Ascending aorta (tissue), 2 donors: ENCODE measurements at regions not wholly inside any gene's neighbourhood (a gene's known extent, or its start where the extent isn't known, plus 50 kb on each side); places are given as distances from the start of the nearest gene placed in this dataset.

Experiments used
- DNase-seq, 2 donors: peaks; one replicate each; pipeline ENCODE4 v3.0.0-alpha.2; 2019; ENCODE audit warnings: low spot score in 2 of 2
- H3K27ac ChIP-seq, 2 donors: fragments of 200-600 bp; sonication (generic); one replicate each; pipeline ENCODE4 v1.5.1; 2016 to 2017; ENCODE audit warnings: mild to moderate bottlenecking in 1 of 2
- H3K27me3 ChIP-seq: fragments of 200-600 bp; sonication (generic); one replicate; pipeline ENCODE4 v1.5.1; 2017
- H3K36me3 ChIP-seq, 2 donors: fragments of 200-600 bp; sonication (generic); one replicate each; pipeline ENCODE4 v1.5.1; 2016
- H3K4me1 ChIP-seq, 2 donors: fragments of 200-600 bp; sonication (generic); one replicate each; pipeline ENCODE4 v1.5.1; 2016 to 2017; ENCODE audit warnings: mild to moderate bottlenecking in 1 of 2
- H3K4me3 ChIP-seq, 2 donors: fragments of 200-600 bp; sonication (generic); one replicate each; pipeline ENCODE4 v1.5.1; 2016 to 2017; ENCODE audit warnings: mild to moderate bottlenecking in 1 of 2
- H3K9me3 ChIP-seq, 2 donors: fragments of 200-600 bp; sonication (generic); one replicate each; pipeline ENCODE4 v1.5.1; 2016
- CTCF ChIP-seq, 3 experiments: fragments of 200-600 bp in 2 of 3; fragments of 450-650 bp in 1 of 3; sonication (generic) in 2 of 3; IDR thresholded peaks; one replicate each; pipeline ENCODE4 v1.5.1; 2016 to 2019; ENCODE audit warnings: antibody characterized with exemption in 3 of 3, mild to moderate bottlenecking in 1 of 3, moderate library complexity in 1 of 3
- intact Hi-C: fragments of 100-400 bp; cut with DNase I; formaldehyde crosslinking; loops from one replicate; pipeline ENCODE4 v1.15.1; 2023

- Histone ChIP-seq H3K27me3 (no peaks in the 10 kb centered on the region), H3K4me3 (no peak overlapping the region), H3K36me3 (peaks cover 0 to 5% of the 10 kb centered on the region in 2 donors), H3K27ac (peak overlapping the region; percentile 12 to 40), H3K4me1 (peaks cover 2 to 5% of the 10 kb centered on the region in 2 donors), H3K9me3 (no peaks in the 10 kb centered on the region)
- TF ChIP-seq CTCF (IDR thresholded peaks at IDR 0.05), result no peak
- intact Hi-C loops, result no loop called here
- DNase-seq, result no peak
Measured at GRCh38 chr10:6321880-6322279, 119.1 kb downstream of the PFKFB3 start.

GRCh38 chr10:6322805-6323204 lies 120.1 kb downstream of the PFKFB3 start:
- no peak for DNase-seq
- H3K27ac ChIP-seq, result no peak overlapping the region
- TF ChIP-seq CTCF (IDR thresholded peaks at IDR 0.05), result no peak
- H3K36me3 ChIP-seq, result peaks cover 0 to 5% of the 10 kb centered on the region in 2 donors
- H3K27me3 ChIP-seq, result no peaks in the 10 kb centered on the region
- no peaks in the 10 kb centered on the region for H3K9me3 ChIP-seq
- peaks cover 2 to 9% of the 10 kb centered on the region in 2 donors for H3K4me1 ChIP-seq
- H3K4me3 ChIP-seq, result no peak overlapping the region
- intact Hi-C loops, result no loop called here

GRCh38 chr10:6327961-6328698 lies 125.4 kb downstream of the PFKFB3 start:
- H3K27me3 ChIP-seq, result no peaks in the 10 kb centered on the region
- peaks cover 0 to 3% of the 10 kb centered on the region in 2 donors for H3K36me3 ChIP-seq
- peak overlapping the region; percentile 80 to 81 for H3K27ac ChIP-seq
- H3K4me1 ChIP-seq, result peaks cover 2 to 22% of the 10 kb centered on the region in 2 donors
- no peak for TF ChIP-seq CTCF (IDR thresholded peaks at IDR 0.05)
- H3K4me3 ChIP-seq, result peak overlapping the region in 1 of 2 donors; percentile 17
- no peak for DNase-seq
- intact Hi-C loops, result loop anchor here (2.0 kb wide), 1 partner anchor 53 kb away; no protein-coding TSS in a partner anchor
- no peaks in the 10 kb centered on the region for H3K9me3 ChIP-seq

GRCh38 chr10:6328699-6329423 lies 126.1 kb downstream of the PFKFB3 start:
- Histone ChIP-seq H3K4me3 (peak overlapping the region in 1 of 2 donors; percentile 17), H3K4me1 (peaks cover 2 to 22% of the 10 kb centered on the region in 2 donors), H3K27me3 (no peaks in the 10 kb centered on the region), H3K36me3 (peaks cover 0 to 3% of the 10 kb centered on the region in 2 donors), H3K9me3 (no peaks in the 10 kb centered on the region), H3K27ac (peak overlapping the region; percentile 80 to 81)
- DNase-seq, result peak; percentile 42 to 79
- no peak for TF ChIP-seq CTCF (IDR thresholded peaks at IDR 0.05)
- intact Hi-C loops, result loop anchor here (2.0 kb wide), 1 partner anchor 54 kb away; no protein-coding TSS in a partner anchor

GRCh38 chr10:6333086-6333485 lies 130.4 kb downstream of the PFKFB3 start:
- no peak for TF ChIP-seq CTCF (IDR thresholded peaks at IDR 0.05)
- no peak for DNase-seq
- intact Hi-C loops, result no loop called here
- Histone ChIP-seq H3K9me3 (no peaks in the 10 kb centered on the region), H3K27me3 (no peaks in the 10 kb centered on the region), H3K4me1 (peaks cover 0 to 13% of the 10 kb centered on the region in 2 donors), H3K4me3 (no peak overlapping the region), H3K27ac (no peak overlapping the region), H3K36me3 (peaks cover 0 to 6% of the 10 kb centered on the region in 2 donors)
